HL-60 (cell line): ENCODE measurements at regions not wholly inside any gene's neighbourhood (a gene's known extent, or its start where the extent isn't known, plus 50 kb on each side); places are given as distances from the start of the nearest gene placed in this dataset.

ENCODE experiments used
- DNase-seq, 2 experiments: peaks; one replicate each; pipeline ENCODE4 v3.0.0-alpha.2; 2010 to 2020; ENCODE audit warnings: low read depth in 1 of 2, low spot score in 1 of 2
- H3K27ac ChIP-seq: fragments of 250-450 bp; sonication (Bioruptor Pico); replicated peaks from 2 replicates; pipeline ENCODE4 v1.5.1; 2020; ENCODE audit warnings: mild to moderate bottlenecking, moderate library complexity
- H3K27me3 ChIP-seq: fragments of 250-450 bp; sonication (Bioruptor Pico); 2 replicates; pipeline ENCODE4 v1.5.1; 2021; ENCODE audit warnings: mild to moderate bottlenecking, moderate library complexity; ENCODE audit not compliant: insufficient read depth, poor library complexity, severe bottlenecking
- H3K4me3 ChIP-seq: replicated peaks from 2 replicates; pipeline ENCODE4 v1.5.1; 2011; ENCODE audit warnings: mild to moderate bottlenecking, control low read depth, low read length; ENCODE audit not compliant: insufficient read depth
- CTCF ChIP-seq: IDR thresholded peaks from one replicate; pipeline ENCODE4 v1.5.1; 2011; ENCODE audit warnings: low read length, control low read depth, inconsistent platforms; ENCODE audit not compliant: insufficient read depth
- GABPA ChIP-seq: IDR thresholded peaks from 2 replicates; pipeline ENCODE4 v1.6.1; 2012; ENCODE audit warnings: low read depth
- POLR2AphosphoS5 ChIP-seq: IDR thresholded peaks from 2 replicates; pipeline ENCODE4 v1.6.1; 2012; ENCODE audit warnings: low read depth
- REST ChIP-seq: IDR thresholded peaks from 2 replicates; pipeline ENCODE4 v1.6.1; 2012; ENCODE audit warnings: low read depth; ENCODE audit not compliant: insufficient replicate concordance
- SPI1 ChIP-seq: IDR thresholded peaks from 2 replicates; pipeline ENCODE4 v1.6.1; 2012; ENCODE audit warnings: low read depth, mild to moderate bottlenecking, borderline replicate concordance

GRCh38 chr6:4463236-4463635 is 313.0 kb upstream of the CDYL start:
- no peak overlapping the region for H3K27ac ChIP-seq
- no peaks in the 10 kb centered on the region for H3K27me3 ChIP-seq
- no peak for TF ChIP-seq POLR2AphosphoS5
- no peak for TF ChIP-seq REST
- no peak for TF ChIP-seq GABPA
- no peak for TF ChIP-seq CTCF
- no peak for TF ChIP-seq SPI1
- no peak for DNase-seq
- no peak overlapping the region for H3K4me3 ChIP-seq

DNA sequence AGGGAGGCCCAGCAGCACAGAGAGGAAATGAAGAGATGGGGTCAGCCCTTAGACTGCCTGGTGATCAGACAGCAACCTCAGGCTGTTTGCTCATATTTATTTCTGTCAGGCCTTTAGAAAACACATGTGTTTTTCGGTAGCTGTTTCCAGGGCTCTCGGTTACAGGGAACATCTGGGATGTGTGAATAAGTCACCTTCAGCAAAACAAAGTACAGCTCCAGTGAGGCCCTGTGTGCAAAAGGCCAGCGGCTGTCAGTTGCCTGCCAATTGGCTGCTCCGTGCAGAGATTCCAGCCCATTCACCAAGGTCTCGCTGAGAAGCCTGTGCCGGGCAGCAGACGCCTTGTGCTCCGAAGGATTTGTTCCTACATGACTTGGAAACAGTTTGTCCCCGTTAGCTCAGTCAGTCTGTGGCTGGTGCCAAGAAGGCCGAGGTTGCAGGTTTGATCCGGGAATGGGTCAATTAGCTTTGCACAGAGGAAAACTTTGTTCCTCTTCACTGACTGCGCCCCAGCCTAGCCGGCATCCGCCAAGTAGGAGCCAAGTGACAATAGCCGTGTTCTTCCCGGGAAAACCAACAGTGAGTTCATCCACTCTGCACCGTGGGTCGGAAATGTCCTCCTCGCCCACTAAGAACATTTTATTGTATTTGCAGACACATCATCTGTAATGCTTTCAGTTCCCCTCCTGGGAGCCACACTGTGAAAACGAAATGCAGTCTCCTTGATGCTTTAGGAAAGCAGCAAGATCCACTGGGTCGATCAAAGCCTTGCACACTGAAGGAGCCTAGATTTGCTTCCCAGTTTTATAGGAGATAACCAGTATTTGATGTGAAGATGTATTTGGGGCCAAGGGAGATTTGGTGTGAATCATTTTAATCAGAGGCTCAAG is 315.4 kb upstream of the CDYL start:
- no peak for TF ChIP-seq POLR2AphosphoS5
- no peak for TF ChIP-seq REST
- TF ChIP-seq CTCF, result no peak
- no peak for TF ChIP-seq GABPA
- TF ChIP-seq SPI1, result no peak
- Histone ChIP-seq H3K27me3 (no peaks in the 10 kb centered on the region), H3K27ac (no peak overlapping the region), H3K4me3 (no peak overlapping the region)
- no peak for DNase-seq

- no peak for TF ChIP-seq REST
- TF ChIP-seq GABPA, result no peak
- no peak for TF ChIP-seq CTCF
- TF ChIP-seq POLR2AphosphoS5, result no peak
- no peak for TF ChIP-seq SPI1
- no peak overlapping the region for H3K27ac ChIP-seq
- H3K27me3 ChIP-seq, result no peaks in the 10 kb centered on the region
- H3K4me3 ChIP-seq, result no peak overlapping the region
- no peak for DNase-seq
Observed at GRCh38 chr6:4459996-4460395, 316.2 kb upstream of the CDYL start.
